Ammon's horn (tissue), 1 donor: ENCODE measurements at regions not wholly inside any gene's neighbourhood (a gene's known extent, or its start where the extent isn't known, plus 50 kb on each side); places are given as distances from the start of the nearest gene placed in this dataset.

Experiments used
- DNase-seq: peaks from one replicate; pipeline ENCODE4 v3.0.0-alpha.2; 2016; ENCODE audit warnings: low spot score

DNA sequence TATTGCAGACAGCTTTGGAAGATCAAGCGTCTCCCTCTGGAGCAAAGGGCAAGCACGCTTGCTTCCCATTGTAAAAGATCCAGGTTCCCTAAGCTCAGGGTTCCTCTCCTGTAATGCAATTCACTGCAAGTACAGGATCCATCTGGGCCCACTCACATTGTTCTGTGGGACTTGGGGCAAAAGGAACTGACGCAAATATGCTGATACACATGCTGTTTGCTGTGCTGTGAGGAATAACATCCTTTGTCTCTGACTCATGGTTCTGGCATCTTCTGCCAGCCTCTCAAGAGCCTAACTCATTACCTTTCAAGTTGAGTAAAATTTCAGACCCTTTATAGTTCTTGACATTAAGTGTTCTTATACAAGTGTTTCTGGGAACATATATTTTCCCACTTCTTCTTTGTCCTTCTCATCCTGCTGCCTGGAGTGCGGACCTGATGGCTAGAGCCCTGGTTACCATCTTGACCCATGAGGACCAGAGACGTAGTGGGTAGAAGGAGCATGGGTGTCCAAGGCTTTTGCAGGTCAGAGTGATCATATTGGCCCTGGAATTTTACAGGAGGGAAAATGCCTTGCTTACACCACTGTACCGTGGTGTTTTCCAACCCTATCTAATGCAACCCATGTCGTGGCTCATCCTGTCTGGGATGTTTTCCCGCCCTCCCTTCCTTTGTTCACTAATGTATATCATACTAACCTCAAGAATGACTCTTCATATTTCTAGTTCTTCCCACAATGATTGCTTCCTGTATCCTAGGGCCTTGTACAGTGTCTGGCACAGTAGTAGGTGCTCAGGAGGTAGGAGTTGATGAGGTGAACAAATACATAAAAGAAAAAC lies 145.7 kb upstream of the GLI2 start:
- DNase-seq, result no peak

DNA sequence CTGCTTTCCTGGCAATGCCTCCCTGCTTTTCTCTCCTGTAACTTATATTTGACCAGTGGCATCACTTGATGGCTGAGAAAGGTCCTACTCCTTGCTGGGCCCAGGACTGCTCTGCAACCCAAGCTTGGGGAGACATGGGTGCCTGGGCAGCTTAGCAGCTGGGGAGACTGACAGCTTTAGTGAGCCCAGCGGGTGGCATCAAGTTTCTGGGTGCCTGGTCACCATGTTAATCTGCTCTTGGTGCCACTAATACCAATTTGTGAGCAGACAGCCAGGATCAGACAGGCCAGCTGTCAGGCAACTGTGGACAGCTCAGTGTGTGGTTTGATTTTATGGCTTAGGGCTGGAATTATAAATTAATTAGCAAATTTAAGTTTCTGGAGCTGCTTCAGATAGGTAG lies 144.8 kb upstream of the GLI2 start:
- DNase-seq, result no peak

DNA sequence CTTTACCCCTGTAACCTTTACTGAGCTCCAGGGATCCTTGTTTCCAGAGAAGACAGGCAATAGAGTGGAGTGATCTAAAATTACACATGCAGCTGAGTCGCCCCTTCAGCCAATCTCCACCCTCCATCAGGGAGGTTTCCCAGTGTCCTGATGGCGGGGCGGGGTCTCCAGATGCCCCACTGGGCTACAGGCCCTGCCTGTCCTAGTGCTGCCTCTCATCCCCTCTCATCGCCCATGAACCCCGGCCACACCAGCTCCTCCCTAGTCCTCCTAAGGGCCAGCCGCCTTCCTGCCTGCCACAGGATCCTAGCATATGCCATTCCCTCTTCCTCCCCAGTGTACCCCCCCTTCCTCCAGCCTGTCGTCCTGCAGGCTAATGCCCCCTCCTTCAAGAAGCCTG lies 144.1 kb upstream of the GLI2 start:
- no peak for DNase-seq

DNA sequence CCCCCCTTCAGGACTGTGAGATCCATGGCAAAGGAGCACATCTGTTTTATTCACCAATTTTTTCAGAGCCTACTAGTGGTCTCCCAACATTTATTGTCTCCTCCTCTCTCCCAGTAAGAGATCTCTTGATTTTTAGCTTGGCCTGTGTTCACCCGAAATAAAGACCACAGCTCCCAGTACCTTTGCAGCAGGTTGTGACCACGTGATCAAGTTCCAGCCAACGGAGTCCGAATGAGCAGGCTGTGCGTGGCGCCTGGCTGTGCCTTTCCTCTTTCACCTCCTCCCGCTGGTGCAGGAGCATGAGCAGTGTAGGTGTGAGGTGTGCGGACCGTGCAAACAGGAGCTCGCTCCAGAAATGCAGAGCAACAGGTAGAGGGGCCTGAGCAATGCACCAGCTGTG lies 143.6 kb upstream of the GLI2 start:
- no peak for DNase-seq

DNA sequence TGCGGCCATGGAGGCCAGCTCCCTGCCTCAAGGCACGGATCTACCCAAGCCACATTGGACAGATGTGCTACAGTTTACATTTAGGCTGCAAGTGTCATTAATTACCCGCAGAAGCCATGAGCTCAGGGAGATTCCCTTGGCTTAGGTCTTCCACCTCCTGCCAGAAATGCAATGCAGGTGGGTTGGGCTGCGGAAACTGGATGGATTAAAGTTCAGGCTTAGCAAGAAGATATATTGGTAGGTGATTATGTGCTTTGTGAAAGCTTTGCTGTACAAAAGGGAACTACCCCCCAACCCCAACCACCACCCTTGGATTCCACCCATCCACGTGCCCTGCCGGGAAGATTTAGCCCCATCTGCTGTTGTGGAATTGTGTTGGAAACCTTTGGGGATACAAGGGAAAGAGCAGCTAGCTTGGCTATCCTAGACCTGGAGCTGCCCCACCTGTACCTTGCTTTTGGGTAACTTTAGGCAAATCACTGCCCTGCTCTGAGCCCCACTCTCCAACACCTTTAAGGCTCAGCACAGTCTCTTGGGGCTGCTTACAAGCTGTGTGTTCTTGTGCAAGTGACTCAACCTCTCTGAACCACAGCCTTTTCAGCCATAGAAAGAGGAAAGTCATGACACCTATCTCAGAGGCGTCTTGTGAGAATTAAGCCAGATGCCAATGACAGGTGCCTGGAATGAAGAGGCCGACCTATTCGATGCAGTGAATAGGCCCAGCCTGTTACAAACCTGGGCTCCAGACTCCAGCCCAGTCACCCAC lies 141.6 kb upstream of the GLI2 start:
- DNase-seq, result no peak

DNA sequence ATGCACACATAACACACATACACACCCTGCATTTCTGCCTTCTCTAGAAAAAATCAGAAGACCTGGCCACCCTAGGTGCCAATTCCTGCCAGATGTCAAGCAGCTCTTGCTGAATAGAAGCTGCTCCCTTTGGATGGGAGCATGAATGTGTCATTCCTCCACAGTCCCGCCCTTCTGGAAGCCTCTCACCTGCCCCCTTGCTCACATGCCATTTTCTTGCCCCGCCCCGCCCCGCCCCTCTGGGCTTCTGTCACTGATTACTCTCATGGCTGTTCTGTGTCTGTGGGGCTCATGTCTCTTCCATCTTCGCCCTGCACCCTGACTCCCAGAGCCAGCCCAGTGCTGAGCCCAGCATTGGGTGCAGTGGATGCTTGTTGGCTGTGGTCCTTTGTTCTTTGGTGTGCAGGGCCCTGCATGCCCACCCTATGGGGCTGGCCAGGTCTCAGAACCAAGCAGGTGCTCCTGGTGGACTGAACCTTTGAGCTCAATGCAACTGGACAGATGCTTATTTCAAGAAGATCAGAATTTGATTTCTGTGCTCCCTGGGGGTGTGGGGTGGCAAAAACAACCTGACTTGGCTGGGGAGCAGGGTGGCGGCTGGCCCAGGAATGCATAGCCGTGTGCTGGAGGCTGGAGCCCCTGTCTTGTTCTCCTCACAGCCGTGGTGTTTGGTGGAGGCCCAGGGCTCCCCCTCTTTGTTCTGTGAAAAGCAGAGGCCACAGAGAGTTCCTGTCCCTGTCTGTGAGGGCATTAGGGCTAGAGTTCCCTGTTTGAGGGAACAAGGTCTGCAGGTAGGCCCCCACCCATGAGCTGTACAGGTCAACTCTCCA lies 140.6 kb upstream of the GLI2 start:
- no peak for DNase-seq

DNA sequence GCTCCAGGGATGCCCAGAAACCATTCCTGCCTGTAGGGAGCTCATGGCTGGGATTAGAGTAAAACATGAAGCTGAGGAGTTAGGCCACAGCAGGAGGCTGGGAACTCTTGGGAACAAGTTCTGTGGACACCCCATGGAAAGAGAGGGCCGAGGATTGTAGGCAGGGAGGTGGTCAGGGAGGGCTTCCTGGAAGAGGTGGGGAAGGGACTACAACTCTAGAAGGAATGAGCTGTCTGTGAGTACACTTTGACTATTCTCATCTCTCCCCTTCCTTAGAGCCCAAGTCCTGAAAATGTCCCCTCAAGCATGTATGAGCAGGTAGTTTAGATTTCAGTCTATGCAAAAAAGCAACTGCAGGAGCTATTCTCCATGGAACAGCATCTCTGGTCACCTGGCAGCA lies 139.9 kb upstream of the GLI2 start:
- DNase-seq, result no peak

DNA sequence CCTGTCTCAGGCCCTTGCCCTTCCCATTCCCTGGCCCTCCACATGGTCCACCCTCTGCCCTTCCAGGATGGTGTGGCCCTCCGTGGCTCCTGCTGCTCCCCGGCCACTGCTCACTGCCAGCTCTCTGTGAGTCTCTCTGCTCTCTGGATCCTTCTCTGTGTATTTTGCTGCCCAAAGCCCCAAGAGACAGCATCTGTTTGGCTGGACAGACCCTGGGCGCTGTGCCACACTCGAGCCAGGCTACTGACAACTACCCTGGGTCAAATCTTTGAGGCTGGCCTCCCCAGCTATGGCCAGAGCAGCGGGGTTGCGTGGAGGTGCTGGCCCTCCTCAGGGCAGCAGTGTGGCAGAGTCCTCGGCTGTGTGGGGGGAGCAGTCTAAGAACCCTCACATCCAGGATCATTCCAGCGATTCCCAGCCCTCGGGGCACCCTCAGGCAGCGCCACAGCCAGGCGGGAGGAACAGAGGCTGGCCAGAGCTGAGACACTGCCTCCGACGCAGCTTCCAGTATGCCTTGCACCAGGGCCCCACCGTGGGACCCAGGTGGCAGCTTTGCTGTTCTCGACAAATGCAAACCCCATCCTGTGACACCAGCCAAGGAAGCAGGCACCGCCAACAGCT lies 139.4 kb upstream of the GLI2 start:
- peak; percentile 66 for DNase-seq

DNA sequence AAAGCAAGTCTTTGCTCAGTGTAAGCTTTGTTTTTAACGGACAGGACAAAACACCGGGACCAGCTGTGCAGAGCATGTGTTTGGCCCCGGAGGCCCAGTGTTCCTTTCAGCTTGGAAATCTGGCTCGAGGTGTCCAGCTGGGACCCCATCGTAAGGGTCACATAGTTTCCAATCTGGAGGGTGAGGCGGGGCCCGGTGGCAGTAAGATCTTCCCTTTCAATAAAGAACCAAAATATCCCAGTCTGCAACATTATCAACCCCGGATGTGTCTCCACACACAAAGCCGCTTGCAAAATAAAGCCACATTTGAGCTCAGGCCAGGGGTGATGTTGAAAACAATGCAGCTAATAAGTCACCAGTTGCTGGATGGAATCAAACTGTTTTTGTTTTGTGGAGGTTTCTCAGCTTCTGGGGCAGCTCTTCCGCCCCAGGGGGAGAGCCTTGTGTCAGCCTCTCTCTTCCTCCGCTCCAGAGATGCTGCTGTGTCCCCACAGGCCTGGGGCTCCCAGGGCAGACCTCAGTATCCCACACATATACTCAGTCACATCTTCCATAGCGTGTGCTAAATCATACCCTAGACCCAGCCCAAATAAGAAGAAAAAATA lies 138.6 kb upstream of the GLI2 start:
- peak; percentile 54 for DNase-seq

DNA sequence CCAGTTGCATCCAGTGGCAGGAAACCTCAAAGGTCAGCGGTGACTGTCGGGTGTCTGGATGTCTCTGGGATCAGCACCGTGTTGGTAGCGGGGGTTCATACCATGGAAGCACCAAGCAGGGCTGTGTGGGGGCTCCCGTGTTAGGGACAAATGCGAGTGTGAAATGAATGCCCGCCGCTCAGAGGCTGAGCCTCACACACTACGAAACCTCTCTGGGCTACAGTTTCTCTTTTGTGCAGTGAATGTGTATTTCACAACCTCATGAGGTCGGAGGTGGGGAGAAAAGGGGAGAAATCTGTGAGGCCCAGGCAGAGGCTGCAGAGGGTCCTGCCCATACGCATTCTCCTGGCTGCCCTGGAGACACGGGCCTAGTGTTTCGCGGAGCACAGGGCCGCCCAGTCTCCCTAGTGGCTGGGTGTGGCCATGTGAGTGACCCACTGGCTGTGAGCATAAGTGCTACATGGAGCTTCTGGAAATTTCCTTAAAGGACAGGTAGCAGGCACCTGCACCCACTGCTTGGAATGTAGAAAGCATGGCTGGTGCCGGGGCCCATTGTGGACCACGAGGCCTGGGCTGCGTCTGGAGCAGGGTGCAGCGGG lies 138.0 kb upstream of the GLI2 start:
- DNase-seq, result no peak

DNA sequence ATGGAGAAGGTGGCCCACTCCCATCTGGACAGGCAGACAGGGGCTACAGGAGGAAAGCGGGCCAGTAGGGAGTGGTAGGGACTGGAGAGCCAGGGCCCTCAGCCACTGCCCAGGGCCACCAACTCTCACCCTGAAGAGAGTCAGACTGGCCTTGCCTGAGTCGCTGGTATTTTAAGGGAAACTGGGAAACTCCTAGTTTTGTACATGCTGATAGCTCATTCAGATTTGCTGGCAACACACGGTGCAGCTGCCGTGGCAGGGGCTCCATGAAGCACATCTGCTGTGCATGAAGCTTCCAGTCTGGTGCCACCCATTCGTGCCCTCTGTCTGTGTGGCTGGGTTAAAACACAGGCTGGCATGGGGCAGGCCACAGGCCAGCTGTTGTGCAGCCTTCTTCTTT lies 137.3 kb upstream of the GLI2 start:
- DNase-seq, result no peak

DNA sequence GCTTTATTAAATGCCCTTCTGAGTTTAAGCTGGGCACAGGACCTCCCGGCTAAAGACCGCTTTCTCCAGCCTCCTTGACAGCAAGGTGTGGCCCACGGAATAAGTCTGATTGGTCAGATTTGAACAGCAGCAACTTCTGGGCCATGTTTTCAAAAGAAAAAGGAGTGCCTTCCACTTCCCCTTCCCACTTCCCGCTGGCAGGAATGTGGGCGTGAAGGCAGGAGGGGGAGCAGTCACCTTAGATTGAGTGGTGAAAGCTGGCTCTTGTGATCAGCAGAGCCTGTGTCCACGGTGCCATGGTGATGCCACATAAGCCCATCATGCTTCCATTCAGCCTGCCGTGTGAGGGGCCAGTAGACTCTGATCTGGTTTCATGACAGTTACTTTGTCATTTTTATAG lies 136.6 kb upstream of the GLI2 start:
- no peak for DNase-seq

DNA sequence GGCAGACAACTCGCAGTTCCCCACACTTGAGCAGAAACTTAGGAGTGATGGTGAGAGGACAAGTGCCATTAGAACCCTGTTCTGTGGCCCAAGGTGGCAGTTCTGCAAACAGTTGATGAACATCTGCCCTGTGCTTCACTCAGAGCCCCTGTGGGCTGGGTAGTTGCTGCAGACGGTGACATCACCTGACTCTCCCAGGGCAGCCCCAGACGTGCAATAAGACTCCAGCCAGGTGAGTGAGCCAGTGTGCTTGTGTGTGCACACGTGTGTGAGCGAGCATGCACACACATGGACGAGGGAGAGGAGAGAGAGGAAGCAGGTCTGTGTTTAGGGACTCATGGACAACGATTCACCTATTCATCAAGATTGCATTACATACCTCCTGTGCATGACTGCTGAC lies 136.0 kb upstream of the GLI2 start:
- no peak for DNase-seq

DNA sequence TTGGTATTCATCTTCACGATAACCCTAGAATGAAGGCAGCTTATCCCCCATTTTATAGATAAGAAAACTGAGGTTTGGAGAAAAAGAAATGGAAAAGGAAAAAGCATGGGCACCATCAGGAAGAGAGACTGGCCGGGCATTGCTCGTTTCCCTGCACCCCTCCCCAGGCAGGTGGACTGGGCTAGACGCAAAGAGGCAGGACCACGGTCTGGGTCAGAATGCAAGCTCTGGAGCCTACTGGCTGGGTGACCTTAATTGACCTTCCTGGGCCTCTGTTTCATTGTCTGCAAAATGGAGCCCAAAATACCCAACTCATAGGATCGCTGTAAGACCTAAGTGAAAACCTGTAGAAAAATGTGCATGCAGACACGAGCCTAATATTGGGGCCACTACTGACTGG lies 135.3 kb upstream of the GLI2 start:
- DNase-seq, result no peak

DNA sequence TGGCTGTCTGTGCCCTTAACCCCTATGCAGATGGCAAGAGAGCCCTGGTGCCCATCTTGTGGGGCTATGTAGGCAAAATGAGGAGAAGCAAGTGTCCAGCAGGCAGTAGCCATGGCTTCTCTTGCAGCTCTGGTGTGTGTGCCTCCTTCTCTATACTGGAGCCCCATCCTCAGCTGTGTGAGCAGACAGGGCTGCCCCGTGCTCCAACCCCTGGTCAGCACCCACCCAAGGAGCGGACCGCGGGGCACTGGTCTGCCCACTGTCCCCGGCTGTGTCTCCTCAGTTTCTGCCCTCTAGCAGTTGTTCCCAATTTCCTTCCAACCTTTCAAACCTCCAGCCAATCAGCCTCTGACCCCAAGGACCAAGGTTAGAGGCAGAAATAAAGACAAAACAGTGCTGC lies 134.9 kb upstream of the GLI2 start:
- no peak for DNase-seq

DNA sequence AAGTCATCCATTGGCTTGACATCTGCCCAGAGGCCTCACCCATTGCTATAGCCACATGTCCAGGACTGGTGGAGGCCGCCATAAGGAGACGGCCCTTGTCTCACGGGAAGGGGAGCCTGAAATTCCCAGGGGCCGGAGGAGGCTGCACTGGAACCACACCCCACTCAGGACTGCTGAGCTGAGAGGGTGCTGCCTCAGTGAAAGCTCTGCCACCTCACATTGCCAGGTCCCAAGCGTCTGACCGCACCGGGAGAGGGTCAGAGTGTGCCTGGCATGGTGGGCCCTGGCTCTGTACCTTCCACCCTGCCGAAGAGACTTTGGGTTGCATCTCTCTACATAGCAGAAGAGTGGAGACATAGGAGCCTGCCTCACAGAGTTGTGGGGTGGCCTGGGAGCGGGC lies 134.1 kb upstream of the GLI2 start:
- DNase-seq, result no peak

DNA sequence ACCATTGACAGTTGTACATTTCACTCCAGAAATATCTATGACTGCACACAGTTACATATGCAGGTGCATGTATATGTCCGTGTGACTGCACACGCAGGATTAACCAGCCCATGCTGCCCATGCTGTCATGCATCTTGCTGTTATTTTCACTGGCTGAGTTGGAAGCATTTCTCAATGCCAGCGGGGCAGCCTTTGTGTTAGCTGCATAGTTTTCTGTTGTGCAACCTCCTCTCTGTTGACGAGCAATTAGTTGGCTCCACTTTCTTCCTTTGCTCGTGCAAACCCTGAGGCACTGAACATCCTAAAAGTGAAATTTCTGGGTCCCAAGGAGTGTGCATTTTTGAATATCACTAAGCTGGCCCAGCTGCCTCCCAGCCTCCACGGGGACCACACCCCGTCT lies 133.4 kb upstream of the GLI2 start:
- DNase-seq, result no peak

DNA sequence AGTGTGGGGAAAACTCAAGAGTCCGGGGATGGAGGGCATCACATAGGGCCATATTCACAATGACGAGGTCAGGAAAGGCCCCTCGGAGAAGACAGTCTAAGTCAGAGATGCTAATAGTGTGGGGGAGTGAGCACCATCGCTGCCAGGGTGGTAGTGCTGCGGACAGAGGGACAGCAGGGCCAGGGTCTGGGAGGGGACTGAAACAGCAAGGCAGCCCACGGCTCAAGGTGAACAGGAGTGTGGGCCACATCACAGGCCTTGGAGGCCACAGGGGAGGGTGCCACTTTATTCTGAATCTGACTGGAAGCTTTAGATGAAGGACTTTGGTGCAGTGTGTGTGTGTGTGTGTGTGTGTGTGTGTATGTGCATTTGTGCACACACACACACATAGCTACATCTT lies 130.9 kb upstream of the GLI2 start:
- no peak for DNase-seq

DNA sequence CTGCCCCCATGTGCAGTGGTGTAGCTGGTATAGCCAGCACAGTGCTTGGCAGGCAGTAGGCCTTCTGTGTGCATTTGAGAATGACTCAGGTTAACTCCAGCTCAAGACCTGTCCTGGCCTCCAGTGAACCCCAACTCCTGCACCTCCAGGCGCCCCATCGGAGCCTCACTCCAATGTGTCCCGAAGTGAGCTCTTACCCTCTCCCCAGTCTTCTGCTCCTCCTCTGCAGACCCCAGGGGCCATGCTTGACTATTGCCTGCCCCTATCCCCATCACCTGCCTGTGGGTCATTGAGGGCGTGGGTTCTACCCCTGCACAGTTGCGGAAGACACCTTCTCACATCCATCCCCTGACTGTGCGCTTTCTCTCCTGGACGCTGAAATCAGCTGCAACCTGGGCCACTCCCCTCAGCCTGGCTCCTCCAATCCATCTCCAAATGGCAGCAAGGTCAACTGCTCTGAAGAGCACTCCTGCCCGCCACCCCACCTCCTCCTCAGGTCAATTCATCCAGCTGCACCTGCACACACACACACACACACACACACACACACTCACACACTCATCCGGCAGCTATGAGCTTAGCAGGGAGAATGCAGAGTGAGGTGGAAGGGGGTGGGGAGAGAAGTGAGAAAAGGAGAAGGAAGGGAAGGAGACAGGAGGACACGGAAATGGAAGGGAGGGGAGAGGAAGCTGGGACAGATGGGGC lies 130.3 kb upstream of the GLI2 start:
- DNase-seq, result no peak

DNA sequence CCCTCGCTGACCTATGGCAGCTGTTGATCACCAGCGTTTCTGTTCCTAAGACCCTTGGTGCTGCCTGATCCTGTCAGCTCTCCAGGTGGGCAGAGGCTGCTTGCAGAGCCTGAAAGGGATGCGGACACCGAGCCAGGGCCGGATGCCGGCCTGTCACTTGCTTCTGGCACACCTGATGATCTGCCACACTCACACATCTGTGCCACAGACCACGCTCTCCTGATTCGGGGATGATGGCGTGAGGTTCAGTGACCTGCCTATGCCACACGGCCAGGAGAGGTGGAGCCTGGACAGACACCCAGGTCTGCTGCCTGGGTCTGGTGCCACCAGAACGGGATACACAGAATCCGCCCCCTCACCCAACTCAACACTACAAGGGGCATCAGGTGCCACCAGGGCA lies 129.4 kb upstream of the GLI2 start:
- DNase-seq, result no peak

DNA sequence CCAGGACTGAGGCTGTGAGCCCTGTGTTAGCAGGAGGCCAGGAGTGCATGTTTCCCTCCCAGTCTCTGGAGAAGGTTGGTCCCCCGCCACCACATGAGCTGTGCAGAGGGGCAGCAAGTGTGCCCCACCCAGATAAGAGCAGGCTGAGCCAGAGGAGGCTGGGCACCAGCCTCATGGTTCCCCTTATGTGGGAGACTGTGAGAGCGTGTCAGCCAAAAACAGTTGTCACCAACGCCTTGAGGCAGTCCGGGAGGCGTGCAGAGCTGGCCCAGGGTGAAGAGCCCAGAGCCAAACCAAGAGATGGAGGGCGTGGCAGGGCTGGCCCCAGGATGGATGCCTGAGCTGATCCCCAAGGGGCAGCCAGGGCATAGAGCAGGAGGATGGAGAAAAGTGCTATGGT lies 128.7 kb upstream of the GLI2 start:
- DNase-seq, result no peak
